Brain microvascular endothelial cell (primary cell): ENCODE measurements at regions not wholly inside any gene's neighbourhood (a gene's known extent, or its start where the extent isn't known, plus 50 kb on each side); places are given as distances from the start of the nearest gene placed in this dataset.

Source experiments
- DNase-seq: peaks from one replicate; pipeline ENCODE4 v3.0.0-alpha.2; 2020
- H3K27ac ChIP-seq: fragments of 250-450 bp; sonication (Bioruptor Pico); 2 replicates; pipeline ENCODE4 v1.5.1; 2020; ENCODE audit warnings: mild to moderate bottlenecking, moderate library complexity
- H3K27me3 ChIP-seq: fragments of 250-450 bp; sonication (Bioruptor Pico); replicated peaks from 2 replicates; pipeline ENCODE4 v1.5.1; 2020; ENCODE audit warnings: mild to moderate bottlenecking
- H3K36me3 ChIP-seq: fragments of 250-450 bp; sonication (Bioruptor Pico); replicated peaks from 2 replicates; pipeline ENCODE4 v1.5.1; 2020; ENCODE audit warnings: mild to moderate bottlenecking
- H3K4me3 ChIP-seq: 2 replicates; pipeline ENCODE4 v1.5.1; 2011; ENCODE audit warnings: low read depth, mild to moderate bottlenecking, control low read depth, low read length, moderate library complexity
- in situ Hi-C: cut with HindIII; loops from 2 replicates; pipeline ENCODE4 v1.10.0; 2017; ENCODE audit warnings: low sequenced_read_pairs, low pct_ligation_motif_present
- TF ChIP-seq, protein P1 (sequence below): IDR thresholded peaks from 2 replicates; pipeline ENCODE4 v1.5.1; 2011; ENCODE audit warnings: low read depth, mild to moderate bottlenecking, moderate library complexity, low read length, control low read depth, inconsistent platforms; ENCODE audit errors: missing control alignments

DNA sequence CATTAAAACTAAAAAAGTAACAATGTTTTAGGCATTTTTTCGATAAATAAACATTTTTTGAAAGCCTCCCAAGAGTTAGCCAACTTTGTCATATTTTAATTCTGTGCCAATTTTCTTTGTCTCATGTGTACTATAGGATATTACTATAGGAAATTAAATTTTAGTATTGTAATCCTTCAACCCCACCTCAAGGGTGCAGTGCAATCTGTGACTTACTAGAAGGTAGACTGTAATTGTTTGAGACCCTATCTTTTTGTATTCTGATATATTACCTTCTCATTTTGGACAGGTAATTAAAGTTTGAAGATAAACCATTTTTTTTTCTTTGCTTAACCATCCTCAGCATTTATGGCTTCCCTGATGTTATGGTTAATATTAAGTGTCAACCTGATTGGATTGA is 457.8 kb downstream of the PCDH20 start:
- Histone ChIP-seq H3K36me3 (no peaks in the 10 kb centered on the region), H3K27ac (no peak overlapping the region), H3K27me3 (no peaks in the 10 kb centered on the region), H3K4me3 (no peak overlapping the region)
- no peak for DNase-seq
- in situ Hi-C loops, result no loop called here
- TF ChIP-seq, protein P1, sequence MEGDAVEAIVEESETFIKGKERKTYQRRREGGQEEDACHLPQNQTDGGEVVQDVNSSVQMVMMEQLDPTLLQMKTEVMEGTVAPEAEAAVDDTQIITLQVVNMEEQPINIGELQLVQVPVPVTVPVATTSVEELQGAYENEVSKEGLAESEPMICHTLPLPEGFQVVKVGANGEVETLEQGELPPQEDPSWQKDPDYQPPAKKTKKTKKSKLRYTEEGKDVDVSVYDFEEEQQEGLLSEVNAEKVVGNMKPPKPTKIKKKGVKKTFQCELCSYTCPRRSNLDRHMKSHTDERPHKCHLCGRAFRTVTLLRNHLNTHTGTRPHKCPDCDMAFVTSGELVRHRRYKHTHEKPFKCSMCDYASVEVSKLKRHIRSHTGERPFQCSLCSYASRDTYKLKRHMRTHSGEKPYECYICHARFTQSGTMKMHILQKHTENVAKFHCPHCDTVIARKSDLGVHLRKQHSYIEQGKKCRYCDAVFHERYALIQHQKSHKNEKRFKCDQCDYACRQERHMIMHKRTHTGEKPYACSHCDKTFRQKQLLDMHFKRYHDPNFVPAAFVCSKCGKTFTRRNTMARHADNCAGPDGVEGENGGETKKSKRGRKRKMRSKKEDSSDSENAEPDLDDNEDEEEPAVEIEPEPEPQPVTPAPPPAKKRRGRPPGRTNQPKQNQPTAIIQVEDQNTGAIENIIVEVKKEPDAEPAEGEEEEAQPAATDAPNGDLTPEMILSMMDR, result no peak

DNA sequence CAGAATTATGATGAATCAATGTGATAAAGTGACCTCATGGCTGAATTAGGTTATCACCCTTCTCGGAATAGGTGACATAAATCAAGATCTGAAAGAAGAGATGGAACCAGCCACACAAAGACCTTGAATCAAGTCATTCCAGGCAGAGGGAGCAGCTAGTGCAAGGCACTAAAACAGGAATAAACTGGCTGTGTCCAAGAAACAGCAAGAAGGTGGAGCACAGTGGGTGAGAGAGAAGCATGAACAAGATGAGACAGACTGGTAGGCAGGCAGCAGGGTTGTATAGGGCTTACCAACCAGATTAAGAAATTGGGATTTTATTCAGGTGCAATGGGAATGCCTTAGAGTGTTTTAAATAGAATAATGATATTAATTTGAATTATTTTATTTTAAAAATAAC is 470.3 kb downstream of the PCDH20 start:
- Histone ChIP-seq H3K27me3 (no peaks in the 10 kb centered on the region), H3K27ac (no peak overlapping the region), H3K4me3 (no peak overlapping the region), H3K36me3 (no peaks in the 10 kb centered on the region)
- DNase-seq, result no peak
- TF ChIP-seq, protein P1, result no peak
- in situ Hi-C loops, result no loop called here

DNA sequence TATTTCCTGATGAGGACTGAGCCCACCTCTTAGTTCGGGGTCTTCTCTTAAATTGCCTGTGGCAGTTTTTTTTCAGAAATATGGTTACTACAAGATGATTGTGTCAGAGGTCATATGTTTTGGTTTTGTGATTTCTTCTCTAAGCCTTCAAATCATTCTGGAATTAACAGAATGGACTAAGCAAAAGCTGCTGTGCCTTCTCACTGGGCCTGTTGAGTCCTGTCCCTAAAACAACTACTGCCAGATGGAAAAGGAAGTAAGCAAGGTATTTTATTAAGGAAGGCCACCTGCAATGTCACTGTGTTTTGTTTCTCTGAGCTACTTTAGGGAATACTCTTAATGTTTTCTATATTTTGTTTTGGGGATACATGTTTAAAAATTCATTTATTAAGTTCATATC is 470.8 kb downstream of the PCDH20 start:
- TF ChIP-seq, protein P1, result no peak
- no peak for DNase-seq
- no peak overlapping the region for H3K4me3 ChIP-seq
- no peaks in the 10 kb centered on the region for H3K27me3 ChIP-seq
- in situ Hi-C loops, result no loop called here
- H3K27ac ChIP-seq, result no peak overlapping the region
- H3K36me3 ChIP-seq, result no peaks in the 10 kb centered on the region

DNA sequence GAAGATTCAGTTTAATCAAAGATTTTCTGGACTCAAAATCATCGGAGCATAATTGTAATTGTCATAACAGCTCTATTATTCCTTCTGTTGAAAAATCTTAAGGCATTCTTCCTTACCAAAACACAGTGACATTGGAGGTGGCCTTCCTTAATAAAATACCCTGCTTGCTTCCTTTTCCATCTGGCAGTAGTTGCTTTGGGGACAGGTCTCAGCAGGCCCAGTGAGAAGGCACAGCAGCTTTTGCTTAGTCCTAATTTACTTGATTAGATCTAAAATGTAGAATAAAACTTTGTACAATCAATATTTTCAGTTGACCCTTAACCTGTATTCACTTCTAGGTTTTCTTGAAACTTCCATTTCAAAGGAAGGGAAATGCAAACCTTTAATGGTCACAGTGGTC is 471.6 kb downstream of the PCDH20 start:
- Histone ChIP-seq H3K27ac (no peak overlapping the region), H3K36me3 (no peaks in the 10 kb centered on the region), H3K27me3 (no peaks in the 10 kb centered on the region), H3K4me3 (no peak overlapping the region)
- in situ Hi-C loops, result no loop called here
- DNase-seq, result no peak
- TF ChIP-seq, protein P1, result no peak

DNA sequence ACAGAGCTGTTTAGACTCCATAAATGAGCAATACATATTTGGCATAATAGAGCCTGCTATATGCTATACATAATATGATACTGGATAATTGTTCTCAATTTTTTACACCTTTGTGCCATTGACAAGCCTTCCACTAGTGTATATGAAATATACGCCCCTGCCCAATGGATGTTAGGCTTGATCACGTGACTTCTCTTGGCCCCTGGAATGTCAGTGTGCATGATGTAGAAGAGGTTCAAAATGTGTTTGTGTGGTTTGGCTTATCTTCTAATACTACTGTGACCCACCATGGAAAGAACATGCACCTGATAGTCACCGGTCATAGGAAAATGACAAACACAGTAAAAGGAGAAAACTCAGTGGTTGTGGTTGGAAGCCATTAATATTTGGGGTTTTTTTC is 479.4 kb downstream of the PCDH20 start:
- TF ChIP-seq, protein P1, result no peak
- DNase-seq, result no peak
- in situ Hi-C loops, result no loop called here
- Histone ChIP-seq H3K36me3 (no peaks in the 10 kb centered on the region), H3K4me3 (no peak overlapping the region), H3K27ac (no peak overlapping the region), H3K27me3 (no peaks in the 10 kb centered on the region)

DNA sequence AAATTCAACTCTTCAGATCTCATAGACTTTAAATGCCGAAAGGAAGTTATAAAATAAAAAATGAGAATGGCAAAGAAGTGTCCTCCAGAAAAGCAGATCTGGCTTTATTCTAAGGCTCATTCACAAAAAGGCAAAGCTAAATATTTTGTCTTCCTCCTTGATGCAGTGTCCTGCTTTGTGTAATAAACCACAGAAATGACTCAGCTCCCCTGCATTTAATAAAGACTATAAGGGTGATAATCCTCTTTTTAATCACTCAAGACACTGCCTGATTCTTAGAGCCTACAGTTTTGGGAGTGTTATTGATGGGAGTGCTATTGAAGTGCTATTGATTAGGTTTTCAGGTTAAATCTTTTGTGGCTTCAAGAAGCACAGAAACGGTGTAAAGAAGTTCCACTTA is 482.0 kb downstream of the PCDH20 start:
- Histone ChIP-seq H3K4me3 (no peak overlapping the region), H3K27me3 (no peaks in the 10 kb centered on the region), H3K36me3 (no peaks in the 10 kb centered on the region), H3K27ac (no peak overlapping the region)
- TF ChIP-seq, protein P1, result no peak
- no peak for DNase-seq
- in situ Hi-C loops, result no loop called here
